GM12872 (cell line): ENCODE measurements at regions not wholly inside any gene's neighbourhood (a gene's known extent, or its start where the extent isn't known, plus 50 kb on each side); places are given as distances from the start of the nearest gene placed in this dataset.

ENCODE experiments used
- CTCF ChIP-seq: IDR thresholded peaks from 3 replicates; pipeline ENCODE4 v1.5.1; 2011; ENCODE audit warnings: low read depth, mild to moderate bottlenecking, low read length, moderate library complexity; ENCODE audit not compliant: insufficient read depth

- no peak for TF ChIP-seq CTCF
Observed at GRCh38 chr2:207405150-207405549, 124.6 kb upstream of the CREB1 start.

GRCh38 chr2:207408086-207408794 lies 121.5 kb upstream of the CREB1 start:
- no peak for TF ChIP-seq CTCF

GRCh38 chr2:207409517-207409916 lies 120.2 kb upstream of the CREB1 start:
- no peak for TF ChIP-seq CTCF

GRCh38 chr2:207412787-207413310 lies 116.9 kb upstream of the CREB1 start:
- TF ChIP-seq CTCF: no peak

GRCh38 chr2:207413376-207413907 lies 116.3 kb upstream of the CREB1 start:
- TF ChIP-seq CTCF: no peak

GRCh38 chr2:207416111-207416510 lies 113.7 kb upstream of the CREB1 start:
- TF ChIP-seq CTCF: no peak

GRCh38 chr2:207416900-207417299 lies 112.9 kb upstream of the CREB1 start:
- no peak for TF ChIP-seq CTCF
